HepG2 (cell line): ENCODE measurements at regions not wholly inside any gene's neighbourhood (a gene's known extent, or its start where the extent isn't known, plus 50 kb on each side); places are given as distances from the start of the nearest gene placed in this dataset.

Source experiments
- ATAC-seq: fragments of 200-7000 bp; cut with Tn5 transposase; 3 replicates; pipeline ENCODE4 v1.9.1; 2020; ENCODE audit warnings: mild to moderate bottlenecking, moderate library complexity
- BruUV-seq: library from RNA; stranded (reverse); fragments of 400-500 nt; replicated peaks from 2 replicates; lab custom pipeline; 2021; lab: Mats Ljungman, UMichigan
- CTCF ChIA-PET: fragments of 300-600 bp; formaldehyde crosslinking; extraction: SDS; loops from one replicate; lab custom pipeline; 2021; ENCODE audit warnings: low total read pairs, inconsistent platforms, low intra/inter-chr PET ratio; lab: Yijun Ruan, JAX
- POLR2A ChIA-PET: fragments of 350-600 bp; sonication (Branson Sonifier 250); formaldehyde crosslinking; loops from one replicate; lab custom pipeline; 2020; ENCODE audit warnings: antibody characterized with exemption, inconsistent platforms; lab: Yijun Ruan, JAX
- DNase-seq: peaks from one replicate; pipeline ENCODE4 v3.0.0-alpha.2; 2015; ENCODE audit warnings: low spot score
- FAIRE-seq: peaks from 3 replicates; lab custom pipeline; 2011; peaks lifted over from hg19 to GRCh38; lab: Jason Lieb, UNC
- H2AFZ ChIP-seq: one replicate; pipeline ENCODE4 v1.6.1; 2011; ENCODE audit warnings: low read length, inconsistent platforms
- H3K27ac ChIP-seq: fragments of 300-600 bp; 3 replicates; pipeline ENCODE4 v1.8.0; 2011; ENCODE audit warnings: mixed run types, mild to moderate bottlenecking, mixed read lengths, low read length, inconsistent platforms; ENCODE audit not compliant: insufficient read depth; ENCODE audit errors: extremely low read length
- H3K27me3 ChIP-seq, 2 experiments: fragments of 200-600 bp in 1 of 2; 2 replicates in 1 of 2; 3 replicates in 1 of 2; pipeline versions ENCODE4 v1.6.0 to v1.8.0; 2011; ENCODE audit warnings: low read length in 2 of 2, mild to moderate bottlenecking in 2 of 2, moderate library complexity in 2 of 2, inconsistent platforms in 1 of 2; ENCODE audit not compliant: insufficient read depth in 2 of 2, control insufficient read depth in 1 of 2
- H3K36me3 ChIP-seq, 2 experiments: fragments of 200-600 bp in 1 of 2; replicated peaks in 1 of 2; 2 replicates in 1 of 2; 3 replicates in 1 of 2; pipeline versions ENCODE4 v1.5.1 to v1.8.0; 2011; ENCODE audit warnings: low read length in 2 of 2, inconsistent platforms in 1 of 2; ENCODE audit not compliant: insufficient read depth in 2 of 2, control insufficient read depth in 1 of 2
- H3K4me1 ChIP-seq: 2 replicates; pipeline ENCODE4 v1.5.1; 2012; ENCODE audit warnings: low read length, inconsistent platforms; ENCODE audit not compliant: insufficient read depth
- H3K4me2 ChIP-seq: 2 replicates; pipeline ENCODE4 v1.6.0; 2011; ENCODE audit warnings: low read depth, low read length, inconsistent platforms
- H3K4me3 ChIP-seq, 3 experiments: fragments of 200-600 bp in 1 of 3; sonication (generic), shearing (Covaris generic) in 1 of 3; replicated peaks in 1 of 3; 2 replicates each; pipeline ENCODE4 v1.5.1; 2011 to 2016; ENCODE audit warnings: low read length in 3 of 3, inconsistent platforms in 2 of 3, low read depth in 2 of 3, mild to moderate bottlenecking in 2 of 3, control low read depth in 1 of 3, mixed read lengths in 1 of 3; ENCODE audit not compliant: insufficient read depth in 1 of 3
- H3K79me2 ChIP-seq: one replicate; pipeline ENCODE4 v1.6.1; 2011; ENCODE audit warnings: low read length, inconsistent platforms; ENCODE audit not compliant: insufficient read depth
- H3K9ac ChIP-seq: 2 replicates; pipeline ENCODE4 v1.6.0; 2011; ENCODE audit warnings: mild to moderate bottlenecking, low read depth, low read length, inconsistent platforms; ENCODE audit not compliant: insufficient read depth
- H3K9me3 ChIP-seq: 2 replicates; pipeline ENCODE4 v1.5.1; 2012; ENCODE audit warnings: mild to moderate bottlenecking, low read length
- H4K20me1 ChIP-seq: 2 replicates; pipeline ENCODE4 v1.6.0; 2011; ENCODE audit warnings: inconsistent platforms, mild to moderate bottlenecking, low read length, moderate library complexity; ENCODE audit not compliant: insufficient read depth
- ARID2 ChIP-seq: sonication (generic); formaldehyde crosslinking; IDR thresholded peaks from 2 replicates; pipeline ENCODE4 v1.8.1; 2022; ENCODE audit warnings: mild to moderate bottlenecking, missing genetic modification reagents, borderline replicate concordance
- ATM ChIP-seq: fragments of 450-650 bp; IDR thresholded peaks from 2 replicates; pipeline ENCODE4 v1.7.1; 2017; ENCODE audit warnings: mild to moderate bottlenecking, borderline replicate concordance
- ELF1 ChIP-seq: sonication (generic); formaldehyde crosslinking; IDR thresholded peaks from 2 replicates; pipeline ENCODE4 v1.4.0; 2020; ENCODE audit warnings: missing genetic modification reagents
- HDAC2 ChIP-seq: sonication (generic); formaldehyde crosslinking; IDR thresholded peaks from 2 replicates; pipeline ENCODE4 v1.4.0; 2020; ENCODE audit warnings: missing genetic modification reagents
- HDAC6 ChIP-seq: fragments of 200-600 bp; sonication (generic); IDR thresholded peaks from 2 replicates; pipeline ENCODE4 v1.7.0; 2017; ENCODE audit warnings: mild to moderate bottlenecking, antibody characterized with exemption, low read length, low read depth
- MIER2 ChIP-seq: IDR thresholded peaks from 2 replicates; pipeline ENCODE4 v1.6.1; 2016; ENCODE audit warnings: missing biosample characterization, missing genetic modification reagents
- NBN ChIP-seq: fragments of 450-650 bp; conservative IDR thresholded peaks from 2 replicates; pipeline ENCODE4 v1.6.1; 2017
- NFAT5 ChIP-seq: sonication (generic); formaldehyde crosslinking; IDR thresholded peaks from 2 replicates; pipeline ENCODE4 v1.4.0; 2020; ENCODE audit warnings: missing genetic modification reagents
- NFKB2 ChIP-seq: sonication (generic); formaldehyde crosslinking; IDR thresholded peaks from 2 replicates; pipeline ENCODE4 v1.4.0; 2020; ENCODE audit warnings: missing genetic modification reagents, borderline replicate concordance
- SCMH1 ChIP-seq: sonication (generic); formaldehyde crosslinking; IDR thresholded peaks from 2 replicates; pipeline ENCODE4 v1.9.0; 2021; ENCODE audit warnings: missing genetic modification reagents, mild to moderate bottlenecking, borderline replicate concordance
- TEAD3 ChIP-seq: optimal IDR thresholded peaks from 2 replicates; pipeline ENCODE3; 2016; ENCODE audit warnings: borderline replicate concordance
- ZNF256 ChIP-seq: sonication (generic); formaldehyde crosslinking; conservative IDR thresholded peaks from 2 replicates; pipeline ENCODE4 v1.4.0; 2020; ENCODE audit warnings: missing genetic modification reagents
- ZNF549 ChIP-seq: sonication (generic); formaldehyde crosslinking; IDR thresholded peaks from 2 replicates; pipeline ENCODE4 v1.5.0; 2020; ENCODE audit warnings: missing genetic modification reagents
- ZNF616 ChIP-seq: sonication (generic); formaldehyde crosslinking; IDR thresholded peaks from 2 replicates; pipeline ENCODE4 v1.5.0; 2020; ENCODE audit warnings: low read depth, mild to moderate bottlenecking, missing genetic modification reagents
- ZNF768 ChIP-seq: sonication (generic); formaldehyde crosslinking; IDR thresholded peaks from 2 replicates; pipeline ENCODE4 v1.4.0; 2020; ENCODE audit warnings: missing genetic modification reagents
- WGBS: methylation state at CpG from one replicate; pipeline ENCODE4 v1.1.6; 2017; ENCODE audit warnings: low lambda C conversion rate; 5-methylcytosine and 5-hydroxymethylcytosine counted together
- in situ Hi-C: cut with HindIII; loops from 2 replicates; pipeline ENCODE4 v1.10.0; 2017; ENCODE audit warnings: low pct_unique_long_range_greater_than_20kb; ENCODE audit not compliant: extremely low pct_ligation_motif_present
- intact Hi-C: fragments of 100-400 bp; cut with micrococcal nuclease; formaldehyde crosslinking; loops from one replicate; pipeline ENCODE4 v1.10.0; 2022; ENCODE audit not compliant: unreplicated experiment

GRCh38 chr16:76932541-76933211 lies 258.3 kb upstream of the MON1B start:
- ChIA-PET CTCF (no interaction called here), POLR2A (no interaction called here)
- H3K4me2 ChIP-seq, result no peak overlapping the region
- DNase-seq, result no peak
- no peaks in the 10 kb centered on the region for H3K79me2 ChIP-seq
- H3K36me3 ChIP-seq, result no peaks in the 10 kb centered on the region
- H2AFZ ChIP-seq, result no peak overlapping the region
- no peak for TF ChIP-seq ELF1 (CRISPR knock-in tag)
- TF ChIP-seq ZNF256 (CRISPR knock-in tag), result no peak
- no peak for TF ChIP-seq HDAC2 (CRISPR knock-in tag)
- TF ChIP-seq ZNF768, result no peak
- no peak for TF ChIP-seq ZNF549 (CRISPR knock-in tag)
- TF ChIP-seq ARID2, result no peak
- TF ChIP-seq TEAD3 (CRISPR knock-in tag), result no peak
- no peak for TF ChIP-seq ATM
- no peak for TF ChIP-seq NFKB2 (CRISPR knock-in tag)
- no peak for TF ChIP-seq MIER2 (CRISPR knock-in tag)
- no peak for TF ChIP-seq HDAC6
- no peak for TF ChIP-seq ZNF616 (CRISPR knock-in tag)
- TF ChIP-seq SCMH1 (CRISPR knock-in tag), result no peak
- TF ChIP-seq NBN, result no peak
- no peak for TF ChIP-seq NFAT5
- no peak overlapping the region for H3K27ac ChIP-seq
- 0% methylated on average over 1 of the region's 1 CpG for WGBS
- no peak for ATAC-seq
- no peak overlapping the region for H3K4me3 ChIP-seq
- peaks cover 11% of the 10 kb centered on the region; the same call in 1 of the 2 replicates for H3K9me3 ChIP-seq
- H4K20me1 ChIP-seq, result no peaks in the 10 kb centered on the region
- H3K4me1 ChIP-seq, result no peaks in the 10 kb centered on the region
- H3K9ac ChIP-seq, result no peak overlapping the region
- intact Hi-C loops, result no loop called here
- no peak for FAIRE-seq
- in situ Hi-C loops, result no loop called here
- H3K27me3 ChIP-seq, result no peaks in the 10 kb centered on the region; a peak in 1 of 5 replicates
- BruUV-seq, result no TSS peak
